AG09309 (cell line): ENCODE measurements at regions not wholly inside any gene's neighbourhood (a gene's known extent, or its start where the extent isn't known, plus 50 kb on each side); places are given as distances from the start of the nearest gene placed in this dataset.

Experiments
- DNase-seq: peaks from one replicate; pipeline ENCODE4 v3.0.0-alpha.2; 2010; ENCODE audit warnings: low read depth
- H3K4me3 ChIP-seq: 2 replicates; pipeline ENCODE4 v1.5.1; 2011; ENCODE audit warnings: mild to moderate bottlenecking, low read depth, low read length, moderate library complexity; ENCODE audit not compliant: control insufficient read depth
- TF ChIP-seq, protein P1 (sequence below): IDR thresholded peaks from 2 replicates; pipeline ENCODE4 v1.5.1; 2011; ENCODE audit warnings: mild to moderate bottlenecking, low read depth, low read length, inconsistent platforms; ENCODE audit not compliant: insufficient read depth, control insufficient read depth; ENCODE audit errors: missing control alignments

DNA sequence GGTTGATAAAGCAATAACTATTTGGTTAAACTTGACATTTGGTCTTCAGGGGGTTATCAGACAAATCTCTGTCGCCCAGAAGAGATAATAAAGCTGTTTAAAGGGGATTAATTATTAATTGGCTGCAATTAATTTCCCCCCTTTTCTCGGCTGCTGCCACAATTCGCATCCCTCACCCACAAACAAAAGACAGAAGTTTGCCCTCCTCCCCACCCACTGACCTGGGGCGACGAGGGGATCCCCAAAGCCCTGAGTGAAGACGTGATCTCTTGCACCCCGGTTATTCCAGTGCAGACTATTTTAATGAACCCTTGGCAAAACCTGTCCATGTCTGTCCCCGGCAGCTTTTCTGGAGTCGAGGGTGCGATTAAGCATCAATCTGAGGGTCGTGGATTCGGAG is 55.7 kb upstream of the TMEM33 start:
- no peak overlapping the region for H3K4me3 ChIP-seq
- TF ChIP-seq, protein P1, sequence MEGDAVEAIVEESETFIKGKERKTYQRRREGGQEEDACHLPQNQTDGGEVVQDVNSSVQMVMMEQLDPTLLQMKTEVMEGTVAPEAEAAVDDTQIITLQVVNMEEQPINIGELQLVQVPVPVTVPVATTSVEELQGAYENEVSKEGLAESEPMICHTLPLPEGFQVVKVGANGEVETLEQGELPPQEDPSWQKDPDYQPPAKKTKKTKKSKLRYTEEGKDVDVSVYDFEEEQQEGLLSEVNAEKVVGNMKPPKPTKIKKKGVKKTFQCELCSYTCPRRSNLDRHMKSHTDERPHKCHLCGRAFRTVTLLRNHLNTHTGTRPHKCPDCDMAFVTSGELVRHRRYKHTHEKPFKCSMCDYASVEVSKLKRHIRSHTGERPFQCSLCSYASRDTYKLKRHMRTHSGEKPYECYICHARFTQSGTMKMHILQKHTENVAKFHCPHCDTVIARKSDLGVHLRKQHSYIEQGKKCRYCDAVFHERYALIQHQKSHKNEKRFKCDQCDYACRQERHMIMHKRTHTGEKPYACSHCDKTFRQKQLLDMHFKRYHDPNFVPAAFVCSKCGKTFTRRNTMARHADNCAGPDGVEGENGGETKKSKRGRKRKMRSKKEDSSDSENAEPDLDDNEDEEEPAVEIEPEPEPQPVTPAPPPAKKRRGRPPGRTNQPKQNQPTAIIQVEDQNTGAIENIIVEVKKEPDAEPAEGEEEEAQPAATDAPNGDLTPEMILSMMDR = no peak
- DNase-seq = no peak

DNA sequence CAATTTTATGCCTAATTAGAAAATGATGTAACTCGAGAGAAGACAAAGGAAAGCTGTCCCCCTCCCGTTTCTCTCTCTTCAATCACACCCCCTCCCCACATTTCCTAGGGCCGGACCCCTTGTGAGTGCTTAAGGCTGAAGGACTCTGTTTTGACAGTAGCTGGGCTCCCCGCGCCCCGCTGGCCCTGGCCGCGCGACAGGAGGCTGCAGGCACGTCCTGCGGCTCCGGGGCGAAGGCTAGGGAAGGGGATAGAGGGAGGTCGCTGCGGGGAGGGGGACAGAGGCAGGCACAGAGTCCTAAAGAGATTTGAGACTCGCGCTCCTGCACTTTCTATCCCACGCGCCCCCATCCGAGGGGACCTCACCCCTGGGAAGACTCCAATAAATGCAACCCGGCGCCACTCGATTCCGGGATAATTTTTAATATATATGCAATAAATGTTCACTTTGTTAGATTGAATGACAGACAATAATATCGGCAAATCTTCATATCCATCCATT is 56.2 kb upstream of the TMEM33 start:
- DNase-seq = no peak
- TF ChIP-seq, protein P1 = no peak
- no peak overlapping the region for H3K4me3 ChIP-seq

DNA sequence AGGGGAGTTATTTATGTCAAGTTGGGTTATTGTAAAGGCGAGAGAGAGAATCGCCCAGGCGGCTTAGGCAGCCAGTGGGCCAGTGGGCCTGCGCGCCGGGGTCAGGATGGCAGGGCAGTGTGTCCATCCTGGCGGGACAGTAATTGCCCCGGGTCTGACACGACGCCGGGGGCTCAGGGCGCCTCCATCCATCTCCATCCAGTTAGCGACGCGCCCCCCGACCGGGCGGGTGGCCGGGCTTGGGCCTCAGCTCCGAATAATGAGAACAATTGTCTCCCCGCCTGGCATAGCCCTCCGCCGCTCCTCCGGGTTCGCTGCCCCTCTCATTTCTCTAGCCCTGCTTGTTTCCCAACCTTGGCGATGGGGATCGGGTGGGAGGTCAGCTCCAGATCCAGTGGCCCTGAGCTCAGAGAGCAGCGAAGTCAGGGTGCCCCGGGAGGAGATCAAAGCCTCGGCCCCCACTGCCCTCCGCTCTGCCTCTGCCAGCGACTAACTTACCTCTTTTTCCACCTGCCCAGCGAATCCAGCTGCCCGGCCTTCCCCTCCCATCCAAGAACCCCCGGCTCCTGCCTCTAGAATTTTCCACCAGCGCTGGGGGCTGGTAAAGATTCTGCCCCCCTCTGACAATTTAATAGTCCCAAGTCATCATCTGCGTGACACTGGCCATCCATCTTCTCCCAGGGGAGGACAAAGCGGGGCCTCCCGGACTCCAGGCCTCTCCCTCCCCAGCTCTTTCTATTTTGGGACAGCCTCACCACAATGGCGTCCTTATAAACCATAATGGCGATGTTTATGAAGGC is 56.9 kb upstream of the TMEM33 start:
- no peak overlapping the region for H3K4me3 ChIP-seq
- DNase-seq = no peak
- TF ChIP-seq, protein P1 = no peak

DNA sequence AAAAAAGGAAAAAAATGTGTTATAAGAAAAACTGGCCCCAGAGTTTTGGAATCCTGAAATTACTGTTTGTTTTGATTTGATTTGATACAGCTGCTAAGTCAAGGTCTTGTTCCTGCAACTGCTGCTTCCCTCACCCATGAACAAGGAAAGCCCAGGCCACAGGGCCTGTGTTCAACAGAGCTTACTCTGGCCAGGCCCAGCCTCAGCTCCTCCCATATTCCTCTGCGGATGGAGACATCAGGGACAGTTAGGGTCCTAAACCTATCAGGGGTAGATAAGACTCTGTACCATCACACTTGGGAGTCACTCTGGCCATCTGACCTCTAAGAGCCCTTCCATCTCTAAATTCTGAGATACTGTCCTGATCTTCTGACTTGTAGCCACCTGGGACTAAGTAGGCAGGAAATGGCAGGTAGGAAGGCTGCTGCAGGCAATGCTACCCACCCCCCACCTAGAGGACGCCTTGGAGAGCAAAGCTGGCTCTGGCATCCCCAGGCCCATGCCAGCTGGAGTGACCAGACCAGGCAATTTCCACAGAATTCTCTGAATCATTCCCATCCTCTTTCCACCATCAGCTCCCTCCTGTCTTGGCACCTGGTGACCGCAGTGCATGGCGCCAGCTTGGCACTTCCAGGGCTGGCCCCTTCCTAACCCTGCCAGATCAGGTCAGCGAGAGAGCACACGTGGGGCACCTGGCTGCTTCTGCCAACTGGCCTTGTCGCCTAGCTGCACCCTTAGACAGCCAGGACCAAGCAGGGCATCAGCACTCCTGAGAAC is 58.0 kb upstream of the TMEM33 start:
- TF ChIP-seq, protein P1 = no peak
- H3K4me3 ChIP-seq = no peak overlapping the region
- DNase-seq = no peak

DNA sequence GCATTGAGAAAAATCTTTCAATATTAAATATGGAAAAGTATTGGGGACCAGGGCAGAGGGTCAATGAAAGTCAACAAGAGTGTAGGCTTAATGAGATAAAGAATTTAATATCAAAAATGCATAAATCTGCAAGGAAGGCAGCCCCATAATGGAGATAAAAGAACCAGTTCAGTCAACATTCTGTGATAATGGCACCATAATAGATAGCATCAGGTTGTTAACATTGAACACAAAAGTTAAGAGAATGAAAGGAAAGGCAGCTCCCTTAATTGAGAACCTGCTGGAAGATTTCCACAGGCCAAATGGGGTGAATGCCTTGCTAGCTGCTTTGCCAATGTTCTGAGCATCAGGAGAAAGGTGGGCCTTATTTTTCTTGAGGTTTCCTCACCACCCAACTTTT is 60.4 kb upstream of the TMEM33 start:
- TF ChIP-seq, protein P1 = no peak
- H3K4me3 ChIP-seq = no peak overlapping the region
- no peak for DNase-seq

DNA sequence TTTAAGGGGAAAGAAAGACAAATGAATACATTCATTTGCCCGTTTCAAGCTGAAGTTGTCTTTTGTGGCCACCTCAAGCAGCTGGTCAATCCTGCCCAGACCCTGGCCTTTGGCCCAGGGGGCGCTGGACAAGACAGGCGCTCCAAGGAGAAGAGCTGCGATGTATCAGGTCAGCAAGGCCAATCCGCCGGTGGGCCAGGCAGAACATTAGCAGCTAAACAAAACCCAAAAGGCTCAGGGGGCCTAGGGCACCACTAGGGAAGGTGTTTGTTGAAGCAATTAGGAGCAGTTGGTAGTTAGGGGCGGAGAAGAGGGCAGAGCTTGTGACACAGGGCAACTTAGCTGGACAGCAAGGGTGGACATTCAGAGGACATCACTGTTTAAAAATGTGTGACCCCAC is 60.8 kb upstream of the TMEM33 start:
- DNase-seq = no peak
- no peak overlapping the region for H3K4me3 ChIP-seq
- TF ChIP-seq, protein P1 = no peak
